Smooth muscle cell (in vitro differentiated cells): ENCODE measurements at regions not wholly inside any gene's neighbourhood (a gene's known extent, or its start where the extent isn't known, plus 50 kb on each side); places are given as distances from the start of the nearest gene placed in this dataset.

Experiments used
- DNase-seq: peaks from one replicate; lab custom pipeline; 2025; ENCODE audit not compliant: unreplicated experiment; lab: John Stamatoyannopoulos, UW
- H2AFZ ChIP-seq: fragments of 200-600 bp; sonication (generic); 2 replicates; pipeline ENCODE4 v1.6.0; 2016; ENCODE audit warnings: antibody characterized with exemption, low read depth, mild to moderate bottlenecking
- H3F3A ChIP-seq: fragments of 200-600 bp; sonication (generic); 2 replicates; pipeline ENCODE4 v1.6.0; 2017; ENCODE audit warnings: antibody characterized with exemption, low read depth
- H3K27ac ChIP-seq: fragments of 200-600 bp; sonication (generic); 2 replicates; pipeline ENCODE4 v1.5.1; 2016; ENCODE audit warnings: low read depth, mild to moderate bottlenecking
- H3K27me3 ChIP-seq: fragments of 200-600 bp; sonication (generic); 2 replicates; pipeline ENCODE4 v1.6.1; 2016; ENCODE audit warnings: low read depth, mild to moderate bottlenecking
- H3K36me3 ChIP-seq: fragments of 200-600 bp; sonication (generic); 2 replicates; pipeline ENCODE4 v1.5.1; 2016; ENCODE audit warnings: low read depth
- H3K4me1 ChIP-seq: fragments of 200-600 bp; sonication (generic); 2 replicates; pipeline ENCODE4 v1.5.1; 2016; ENCODE audit warnings: low read depth
- H3K4me2 ChIP-seq: fragments of 200-600 bp; sonication (generic); 2 replicates; pipeline ENCODE4 v1.6.0; 2016; ENCODE audit warnings: mild to moderate bottlenecking
- H3K4me3 ChIP-seq: fragments of 200-600 bp; sonication (generic); 2 replicates; pipeline ENCODE4 v1.5.1; 2016; ENCODE audit warnings: mild to moderate bottlenecking
- H3K79me2 ChIP-seq: fragments of 200-600 bp; sonication (generic); 2 replicates; pipeline ENCODE4 v1.6.0; 2016; ENCODE audit warnings: low read depth, mild to moderate bottlenecking
- H3K9ac ChIP-seq: fragments of 200-600 bp; sonication (generic); 2 replicates; pipeline ENCODE4 v1.6.0; 2016; ENCODE audit warnings: low read depth
- H3K9me3 ChIP-seq: fragments of 200-600 bp; sonication (generic); replicated peaks from 2 replicates; pipeline ENCODE4 v1.5.1; 2016; ENCODE audit warnings: low read depth
- H4K20me1 ChIP-seq: fragments of 200-600 bp; sonication (generic); 2 replicates; pipeline ENCODE4 v1.6.0; 2016; ENCODE audit warnings: low read depth
- WGBS: methylation state at CpG from one replicate; pipeline ENCODE4 v1.1.7; 2016; ENCODE audit warnings: low lambda C conversion rate; 5-methylcytosine and 5-hydroxymethylcytosine counted together
- TF ChIP-seq, protein P1 (sequence below): fragments of 200-600 bp; sonication (generic); IDR thresholded peaks from 2 replicates; pipeline ENCODE4 v1.5.1; 2017; ENCODE audit warnings: borderline replicate concordance, mild to moderate bottlenecking, antibody characterized with exemption; ENCODE audit not compliant: insufficient read depth, poor library complexity, severe bottlenecking

DNA sequence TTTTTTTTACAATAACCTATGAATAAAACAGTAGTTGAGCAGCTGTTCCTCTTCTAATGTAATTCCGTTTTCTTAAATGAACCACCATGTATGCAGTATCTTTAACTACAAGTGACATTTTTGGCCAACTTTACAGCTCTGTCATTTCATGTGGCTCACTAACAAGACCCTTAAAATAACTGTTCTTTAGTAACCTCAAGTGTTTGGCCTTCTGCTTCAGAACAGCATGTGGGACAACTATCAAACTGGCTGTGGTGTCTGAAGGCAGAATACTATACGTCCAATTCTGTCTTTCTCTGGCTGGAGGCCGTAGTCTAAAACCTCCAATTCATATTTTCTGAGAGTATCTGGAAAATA lies 391.4 kb downstream of the NNT start:
- WGBS, result 88% methylated on average over 3 of the region's 3 CpGs

DNA sequence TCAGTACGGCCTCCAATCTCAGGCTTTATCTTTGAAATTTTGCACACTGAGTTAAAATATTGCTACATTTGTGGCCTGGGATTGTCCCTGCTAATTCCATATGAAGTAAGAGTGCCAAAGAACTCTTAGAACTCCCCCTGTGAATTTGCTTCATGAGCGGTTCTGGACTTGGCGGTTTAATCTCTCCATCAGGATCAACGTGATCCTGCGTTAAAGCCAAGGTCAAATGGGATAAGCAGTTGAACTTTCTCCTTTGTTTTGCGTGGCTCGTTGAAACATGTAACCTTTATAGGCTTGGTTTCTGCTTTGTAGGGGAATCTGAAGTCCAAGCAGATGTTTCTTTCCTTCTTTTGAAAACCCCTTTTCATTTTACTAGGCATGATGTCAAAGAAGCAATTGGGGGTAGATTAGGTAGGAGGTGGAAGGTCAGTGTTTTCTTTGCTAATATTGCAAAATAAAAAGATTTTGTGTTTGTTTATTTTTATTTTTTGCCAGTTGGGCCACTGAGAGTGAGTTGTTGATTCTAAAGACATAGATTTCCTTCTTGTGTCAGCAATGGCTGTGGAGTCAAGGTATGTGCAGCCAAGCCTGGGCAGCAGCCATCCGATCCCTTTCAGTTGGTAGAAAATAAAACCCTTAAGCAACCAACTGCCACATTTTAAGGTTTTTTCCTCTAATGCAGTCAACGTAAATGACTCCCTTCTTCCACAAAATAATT lies 390.8 kb downstream of the NNT start:
- WGBS, result 86% methylated on average over 9 of the region's 9 CpGs
- Histone ChIP-seq H2AFZ (no peak overlapping the region), H3K27ac (no peak overlapping the region), H3K4me2 (no peak overlapping the region), H3K36me3 (no peaks in the 10 kb centered on the region), H3K4me3 (no peak overlapping the region), H3K9ac (no peak overlapping the region), H4K20me1 (no peaks in the 10 kb centered on the region), H3K9me3 (no peaks in the 10 kb centered on the region), H3K27me3 (no peaks in the 10 kb centered on the region), H3K4me1 (peaks cover 10% of the 10 kb centered on the region), H3F3A (no peaks in the 10 kb centered on the region), H3K79me2 (no peaks in the 10 kb centered on the region)
- TF ChIP-seq, protein P1, sequence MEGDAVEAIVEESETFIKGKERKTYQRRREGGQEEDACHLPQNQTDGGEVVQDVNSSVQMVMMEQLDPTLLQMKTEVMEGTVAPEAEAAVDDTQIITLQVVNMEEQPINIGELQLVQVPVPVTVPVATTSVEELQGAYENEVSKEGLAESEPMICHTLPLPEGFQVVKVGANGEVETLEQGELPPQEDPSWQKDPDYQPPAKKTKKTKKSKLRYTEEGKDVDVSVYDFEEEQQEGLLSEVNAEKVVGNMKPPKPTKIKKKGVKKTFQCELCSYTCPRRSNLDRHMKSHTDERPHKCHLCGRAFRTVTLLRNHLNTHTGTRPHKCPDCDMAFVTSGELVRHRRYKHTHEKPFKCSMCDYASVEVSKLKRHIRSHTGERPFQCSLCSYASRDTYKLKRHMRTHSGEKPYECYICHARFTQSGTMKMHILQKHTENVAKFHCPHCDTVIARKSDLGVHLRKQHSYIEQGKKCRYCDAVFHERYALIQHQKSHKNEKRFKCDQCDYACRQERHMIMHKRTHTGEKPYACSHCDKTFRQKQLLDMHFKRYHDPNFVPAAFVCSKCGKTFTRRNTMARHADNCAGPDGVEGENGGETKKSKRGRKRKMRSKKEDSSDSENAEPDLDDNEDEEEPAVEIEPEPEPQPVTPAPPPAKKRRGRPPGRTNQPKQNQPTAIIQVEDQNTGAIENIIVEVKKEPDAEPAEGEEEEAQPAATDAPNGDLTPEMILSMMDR, result no peak
- no peak for DNase-seq

More for the DNA sequence above, 391.4 kb downstream of the NNT start:
- Histone ChIP-seq H3K27me3 (no peaks in the 10 kb centered on the region), H3K79me2 (no peaks in the 10 kb centered on the region), H3F3A (no peaks in the 10 kb centered on the region), H3K4me3 (no peak overlapping the region), H2AFZ (no peak overlapping the region), H3K4me1 (peaks cover 15% of the 10 kb centered on the region), H3K36me3 (no peaks in the 10 kb centered on the region), H3K27ac (no peak overlapping the region), H3K9me3 (no peaks in the 10 kb centered on the region), H3K9ac (no peak overlapping the region), H3K4me2 (no peak overlapping the region), H4K20me1 (no peaks in the 10 kb centered on the region)
- no peak for DNase-seq
- TF ChIP-seq, protein P1, result no peak

GRCh38 chr5:43985411-43985810 lies 382.4 kb downstream of the NNT start:
- H3K4me2 ChIP-seq, result no peak overlapping the region
- H3K36me3 ChIP-seq, result no peaks in the 10 kb centered on the region
- no peak overlapping the region for H3K27ac ChIP-seq
- no peak overlapping the region for H2AFZ ChIP-seq
- TF ChIP-seq, protein P1, result no peak
- no peak overlapping the region for H3K9ac ChIP-seq
- 68% methylated on average over 3 of the region's 3 CpGs for WGBS
- H3K4me3 ChIP-seq, result no peak overlapping the region
- H3K9me3 ChIP-seq, result no peaks in the 10 kb centered on the region
- no peaks in the 10 kb centered on the region for H3K4me1 ChIP-seq
- H3K27me3 ChIP-seq, result no peaks in the 10 kb centered on the region
- no peaks in the 10 kb centered on the region for H4K20me1 ChIP-seq
- no peaks in the 10 kb centered on the region for H3F3A ChIP-seq
- no peak for DNase-seq
- H3K79me2 ChIP-seq, result no peaks in the 10 kb centered on the region

DNA sequence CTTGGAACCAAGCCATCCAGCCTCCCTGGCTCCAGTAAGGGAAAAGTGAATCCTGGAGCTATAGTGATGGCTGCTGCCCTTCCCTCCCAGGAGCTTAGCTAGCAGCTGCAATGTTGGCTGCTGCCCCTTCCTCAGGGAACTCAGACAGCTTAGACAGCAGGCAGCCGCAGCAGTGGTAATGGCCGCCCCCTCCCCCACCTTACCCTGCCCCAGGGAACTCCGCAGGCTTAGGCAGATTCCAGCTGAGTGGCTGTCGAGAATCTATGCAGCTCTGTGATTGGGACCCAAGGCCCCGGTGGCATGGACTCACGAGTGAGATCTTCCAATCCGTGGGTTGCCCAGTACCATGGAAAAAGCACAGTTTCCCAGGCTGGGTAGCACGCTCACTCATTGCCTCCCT lies 378.6 kb downstream of the NNT start:
- Histone ChIP-seq H3K4me3 (no peak overlapping the region), H3K79me2 (no peaks in the 10 kb centered on the region), H3K4me2 (no peak overlapping the region), H3F3A (no peaks in the 10 kb centered on the region), H4K20me1 (no peaks in the 10 kb centered on the region), H2AFZ (no peak overlapping the region), H3K36me3 (no peaks in the 10 kb centered on the region), H3K9me3 (peaks cover 3% of the 10 kb centered on the region), H3K27ac (no peak overlapping the region), H3K9ac (no peak overlapping the region), H3K4me1 (no peaks in the 10 kb centered on the region), H3K27me3 (no peaks in the 10 kb centered on the region)
- TF ChIP-seq, protein P1, result no peak
- WGBS, result 92% methylated on average over 8 of the region's 8 CpGs
- DNase-seq, result no peak
